Stimulated activated naive CD8-positive, alpha-beta T cell treated with anti-CD3 and anti-CD28 coated beads, Interleukin-15, Interleukin-2, amounts not matched to agents 100 U/mL and 50 U/mL, for 24 hours (primary cell): ENCODE measurements at regions not wholly inside any gene's neighbourhood (a gene's known extent, or its start where the extent isn't known, plus 50 kb on each side); places are given as distances from the start of the nearest gene placed in this dataset.

Experiments used
- ATAC-seq: fragments of 150-1000 bp; cut with Tn5 transposase; one replicate; pipeline ENCODE4 v1.10.0; 2021
- DNase-seq: peaks from one replicate; pipeline ENCODE4 v3.0.0; 2021

DNA sequence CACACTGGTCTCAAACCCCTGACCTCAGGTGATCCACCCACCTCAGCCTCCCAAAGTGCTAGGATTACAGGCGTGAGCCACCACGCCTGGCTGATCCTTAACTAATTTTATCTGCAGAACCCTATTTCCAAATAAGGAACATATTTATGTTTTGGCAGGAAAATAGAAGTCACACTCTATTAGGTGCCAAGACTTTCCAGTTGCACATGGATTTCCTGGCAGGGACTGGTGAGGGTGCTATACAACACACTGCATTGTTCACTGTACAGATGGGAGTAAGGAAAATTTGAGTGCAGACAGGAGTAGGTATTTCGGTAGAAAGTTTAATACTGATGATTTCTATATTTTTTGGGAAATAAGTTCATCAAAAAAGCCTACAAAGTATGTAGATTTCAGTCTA is 605.3 kb upstream of the B3GALT2 start:
- ATAC-seq (no peak), DNase-seq (no peak)

DNA sequence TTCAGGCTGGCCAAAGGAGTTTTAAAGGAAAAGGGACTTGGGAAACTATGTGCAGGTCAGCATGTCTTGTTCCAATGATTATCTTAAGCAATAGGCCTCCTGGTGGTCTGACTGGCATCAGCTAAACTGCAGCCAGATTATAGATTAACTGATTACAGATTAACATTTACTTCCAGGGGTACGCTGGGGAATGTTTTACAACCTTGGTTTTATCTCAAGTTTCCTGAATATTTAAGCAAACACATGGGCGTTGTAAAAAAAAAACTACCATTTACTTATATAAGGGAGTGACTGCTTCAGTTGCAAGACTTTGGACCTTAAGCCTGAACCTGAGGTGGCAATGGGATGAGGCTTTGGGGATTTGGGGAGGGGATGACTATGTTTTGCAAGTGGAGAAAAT is 600.6 kb upstream of the B3GALT2 start:
- DNase-seq (no peak), ATAC-seq (no peak)

DNA sequence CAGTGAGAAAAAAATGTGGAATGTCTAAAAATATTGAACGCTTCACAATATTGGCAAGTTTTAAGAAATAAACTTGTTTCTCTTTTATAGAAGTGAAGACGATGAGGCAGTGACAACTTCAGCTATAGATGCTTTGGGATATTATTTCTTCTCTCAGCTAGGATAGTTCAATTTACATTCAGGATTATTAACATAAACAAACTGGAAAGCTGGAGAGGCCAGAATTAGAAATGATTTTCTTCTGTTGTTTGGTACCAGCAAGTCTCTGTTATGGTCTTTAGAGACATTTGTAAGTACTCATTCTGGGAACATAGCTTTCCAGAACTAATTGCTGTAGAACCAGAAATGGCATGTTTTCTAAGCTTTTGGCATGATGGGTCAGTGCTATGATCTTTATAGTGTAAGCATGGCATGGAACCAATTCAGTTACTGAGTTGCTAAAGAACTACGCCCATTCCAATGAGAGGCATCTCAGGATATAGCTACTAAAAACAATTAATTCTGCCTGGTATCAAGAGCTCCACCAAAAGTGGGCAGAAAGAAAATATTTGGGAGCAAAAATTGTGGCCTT is 599.5 kb upstream of the B3GALT2 start:
- DNase-seq, result no peak
- no peak for ATAC-seq

DNA sequence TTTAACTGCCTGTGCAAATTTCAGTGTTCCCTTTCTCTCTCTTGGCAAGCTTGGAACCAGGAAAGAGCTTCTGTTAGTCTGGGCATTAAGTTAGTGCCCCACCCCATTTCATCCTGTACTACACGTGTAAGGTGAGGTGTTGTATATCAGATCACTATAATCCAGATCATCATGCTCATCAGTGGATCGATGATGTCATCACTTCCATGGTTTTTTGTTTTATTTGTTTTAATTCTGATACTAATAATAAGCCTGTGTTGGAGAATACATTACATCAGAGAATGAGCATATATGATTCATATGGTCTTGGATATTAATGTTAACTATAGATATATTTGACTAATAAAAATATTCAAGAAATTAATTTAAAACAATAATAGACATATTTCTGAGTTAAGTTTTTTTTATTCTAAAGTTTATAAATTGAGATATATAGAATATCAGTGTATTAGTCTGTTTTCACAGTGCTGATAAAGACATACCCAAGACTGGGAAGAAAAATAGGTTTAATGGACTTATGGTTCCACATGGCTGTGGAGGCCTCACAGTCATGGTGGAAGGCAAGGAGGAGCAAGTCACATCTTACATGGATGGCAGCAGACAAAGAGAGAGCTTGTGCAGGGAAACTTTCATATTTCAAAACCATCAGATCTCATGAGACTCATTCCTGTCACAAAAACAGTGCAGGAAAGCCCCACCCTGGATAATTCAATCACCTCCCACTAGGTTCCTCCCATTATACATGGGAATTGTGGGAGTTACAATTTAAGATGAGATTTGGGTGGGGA is 588.3 kb upstream of the B3GALT2 start:
- DNase-seq (no peak), ATAC-seq (no peak)

DNA sequence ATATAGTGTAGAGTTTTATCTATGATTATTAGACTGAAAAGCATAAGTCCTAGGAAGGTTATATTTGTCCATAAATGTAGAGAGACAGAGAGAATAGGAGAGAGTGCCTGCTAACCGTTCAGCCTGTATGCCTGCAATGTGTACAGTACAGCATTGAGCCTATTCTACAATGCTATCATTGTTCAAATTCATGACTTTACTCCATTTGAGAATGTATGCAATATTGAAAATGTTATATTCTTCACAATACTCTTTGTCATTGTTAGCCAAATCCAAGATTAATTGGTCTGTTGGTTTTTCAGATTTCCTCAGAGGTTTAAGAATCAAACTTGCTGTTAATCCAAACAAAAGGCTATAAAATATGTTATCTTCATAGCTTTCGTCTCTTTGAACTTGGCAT is 585.2 kb upstream of the B3GALT2 start:
- no peak for ATAC-seq
- DNase-seq, result no peak

DNA sequence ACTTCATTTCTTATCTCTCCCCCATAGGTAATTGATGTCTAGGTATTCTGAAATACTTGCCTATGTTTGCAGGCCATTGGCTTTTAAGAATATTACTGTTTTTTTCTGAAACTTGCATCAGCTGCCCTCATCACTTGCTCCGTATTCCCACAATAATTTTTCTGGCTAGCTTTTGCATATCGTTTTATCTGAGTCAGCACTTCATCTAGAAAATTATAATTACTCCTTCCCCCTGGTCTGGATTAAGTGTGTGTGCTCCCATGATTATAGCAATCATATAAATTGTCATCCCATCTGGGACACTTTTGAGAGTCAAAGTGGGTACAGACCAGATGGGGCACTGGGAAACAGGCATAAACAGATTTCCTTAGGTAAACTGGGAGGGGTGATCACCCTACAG is 583.2 kb upstream of the B3GALT2 start:
- ATAC-seq (no peak), DNase-seq (no peak)

DNA sequence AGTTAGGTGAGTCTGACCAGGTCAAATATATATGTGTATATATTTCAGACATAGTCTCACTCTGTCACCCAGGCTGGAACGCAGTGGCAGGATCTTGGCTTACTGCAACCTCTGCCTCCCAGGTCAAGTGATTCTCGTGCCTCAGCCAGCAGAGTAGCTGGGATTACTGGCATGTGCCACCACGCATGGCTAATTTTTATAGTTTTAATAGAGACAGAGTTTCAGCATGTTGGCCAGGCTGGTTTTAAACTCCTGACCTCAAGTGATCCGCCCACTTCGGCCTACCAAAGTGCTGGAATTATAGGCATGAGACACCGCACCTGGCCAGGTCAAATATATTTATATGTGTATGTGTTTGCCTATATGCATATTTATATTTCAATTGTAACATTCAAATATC is 581.5 kb upstream of the B3GALT2 start:
- ATAC-seq (no peak), DNase-seq (no peak)

DNA sequence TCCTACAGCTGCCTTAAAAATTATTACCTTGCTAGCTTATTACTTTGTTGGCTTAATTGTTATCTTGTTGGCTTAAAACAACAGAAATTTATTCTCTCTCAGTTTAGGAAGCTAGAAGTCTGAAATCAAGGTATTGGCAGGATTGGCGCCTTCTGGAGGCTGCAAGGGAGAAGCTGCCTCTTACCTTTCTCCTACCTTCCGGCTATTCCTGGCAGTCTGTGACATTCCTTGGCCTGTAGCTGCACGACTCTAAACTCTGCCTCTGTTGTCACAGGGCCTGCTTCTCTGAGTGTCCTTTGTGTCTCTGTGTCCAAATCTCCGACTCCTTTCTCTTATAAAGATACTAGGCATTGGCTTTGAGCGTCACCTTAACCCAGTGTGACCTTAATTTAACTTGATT is 579.9 kb upstream of the B3GALT2 start:
- ATAC-seq, result no peak
- DNase-seq, result no peak

DNA sequence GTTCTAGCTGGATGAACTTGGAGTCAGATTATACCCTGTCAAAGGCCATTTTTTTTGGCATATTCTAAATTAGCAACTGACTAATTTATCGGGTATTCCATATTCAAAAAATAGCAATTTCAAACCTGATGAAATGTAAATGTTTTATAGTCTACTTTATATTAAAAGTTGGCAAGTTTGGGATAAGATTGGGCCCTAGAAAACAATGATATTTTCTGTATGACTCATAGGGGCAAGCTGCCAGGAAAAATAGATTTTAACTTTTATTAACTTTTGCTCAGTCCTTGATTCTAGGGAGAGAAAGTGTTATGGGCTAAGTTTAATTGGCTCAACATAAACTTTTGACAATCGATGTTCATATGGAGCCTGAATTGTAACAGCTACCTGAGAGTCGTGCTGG is 576.9 kb upstream of the B3GALT2 start:
- ATAC-seq, result no peak
- no peak for DNase-seq

DNA sequence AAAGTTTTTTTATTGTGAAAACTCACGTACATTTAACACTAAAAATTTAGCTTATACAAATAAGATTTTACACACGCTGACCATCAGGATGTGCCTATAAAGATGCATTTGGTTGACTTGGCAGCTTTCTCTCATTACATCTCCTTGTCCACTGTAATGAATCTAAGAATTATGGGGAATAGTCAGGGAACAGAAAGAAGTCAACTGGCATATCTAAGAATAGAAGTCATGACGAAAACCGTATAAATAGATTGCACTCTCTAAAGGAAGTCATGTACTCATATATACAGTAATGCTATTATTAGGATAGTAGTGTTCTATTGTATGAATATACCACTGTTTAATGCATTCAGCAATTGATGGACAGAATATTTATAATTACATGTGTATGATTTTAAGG is 575.8 kb upstream of the B3GALT2 start:
- no peak for DNase-seq
- no peak for ATAC-seq

DNA sequence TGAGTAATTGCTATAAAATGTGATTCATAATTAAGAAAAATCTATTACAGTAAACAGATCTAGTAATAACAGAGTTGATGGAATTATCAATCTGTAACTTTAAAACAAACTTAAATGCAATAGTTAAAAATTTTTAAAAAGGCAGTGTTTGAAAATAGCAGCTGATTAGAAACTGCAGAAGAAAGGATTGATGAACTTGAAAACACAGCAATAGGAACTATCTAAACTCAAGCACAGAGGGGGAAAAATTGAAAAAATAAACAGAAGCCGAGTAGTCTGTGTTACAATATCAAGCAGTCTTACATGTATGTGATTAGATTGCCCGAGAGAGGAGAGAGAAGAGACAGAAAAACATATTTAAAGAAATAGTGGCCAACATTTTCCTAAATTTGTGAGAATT is 569.0 kb upstream of the B3GALT2 start:
- no peak for DNase-seq
- no peak for ATAC-seq

DNA sequence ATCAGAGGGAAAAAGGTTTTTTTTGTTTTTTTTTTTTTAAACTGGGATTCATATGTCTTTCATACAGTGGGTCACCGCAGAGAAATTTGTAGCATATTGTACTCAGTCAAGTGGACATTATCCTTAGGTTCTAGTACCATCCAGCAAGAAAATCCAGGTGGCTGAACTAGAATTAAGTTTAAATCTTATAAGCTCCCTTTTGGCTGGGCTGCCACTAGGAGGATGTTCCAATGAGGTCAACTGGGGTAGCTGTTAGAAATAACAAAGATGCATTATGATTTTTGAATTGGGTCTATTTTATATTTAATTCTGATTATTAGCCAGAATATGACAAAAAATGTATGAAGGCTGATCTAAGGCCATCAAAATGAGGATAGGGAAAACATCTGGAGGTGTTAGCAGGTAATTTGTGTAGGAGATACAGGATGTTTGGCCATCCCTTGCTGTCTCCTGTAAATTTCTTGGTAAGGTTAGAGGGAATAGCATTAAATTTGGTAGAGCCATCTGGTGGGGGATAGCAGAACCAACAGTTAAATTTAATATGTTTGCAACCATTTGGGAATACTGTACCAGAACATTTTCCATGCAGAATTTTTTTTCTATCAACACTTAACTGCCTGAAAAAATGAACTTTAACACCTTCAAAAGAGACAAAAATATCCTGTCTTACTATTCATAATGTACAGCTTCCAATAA is 568.5 kb upstream of the B3GALT2 start:
- ATAC-seq (no peak), DNase-seq (no peak)

DNA sequence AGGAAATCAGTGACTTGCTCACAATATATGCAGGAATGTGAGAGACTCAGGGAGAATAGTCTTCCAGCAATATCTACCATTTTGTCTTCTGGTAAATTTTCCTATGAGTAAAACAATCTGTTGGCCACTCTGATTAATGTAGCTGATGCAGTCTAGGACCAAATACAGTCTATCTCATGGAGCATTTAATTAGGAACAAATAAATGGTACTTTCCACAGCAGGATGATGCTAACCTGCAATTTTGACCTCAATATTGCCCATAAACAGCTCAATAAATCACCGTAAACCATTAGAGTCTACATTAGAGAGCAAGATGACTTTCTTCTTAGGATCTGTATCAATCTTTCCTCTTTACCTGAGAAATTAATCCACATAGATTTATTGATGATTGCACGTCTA is 567.7 kb upstream of the B3GALT2 start:
- DNase-seq (no peak), ATAC-seq (no peak)

DNA sequence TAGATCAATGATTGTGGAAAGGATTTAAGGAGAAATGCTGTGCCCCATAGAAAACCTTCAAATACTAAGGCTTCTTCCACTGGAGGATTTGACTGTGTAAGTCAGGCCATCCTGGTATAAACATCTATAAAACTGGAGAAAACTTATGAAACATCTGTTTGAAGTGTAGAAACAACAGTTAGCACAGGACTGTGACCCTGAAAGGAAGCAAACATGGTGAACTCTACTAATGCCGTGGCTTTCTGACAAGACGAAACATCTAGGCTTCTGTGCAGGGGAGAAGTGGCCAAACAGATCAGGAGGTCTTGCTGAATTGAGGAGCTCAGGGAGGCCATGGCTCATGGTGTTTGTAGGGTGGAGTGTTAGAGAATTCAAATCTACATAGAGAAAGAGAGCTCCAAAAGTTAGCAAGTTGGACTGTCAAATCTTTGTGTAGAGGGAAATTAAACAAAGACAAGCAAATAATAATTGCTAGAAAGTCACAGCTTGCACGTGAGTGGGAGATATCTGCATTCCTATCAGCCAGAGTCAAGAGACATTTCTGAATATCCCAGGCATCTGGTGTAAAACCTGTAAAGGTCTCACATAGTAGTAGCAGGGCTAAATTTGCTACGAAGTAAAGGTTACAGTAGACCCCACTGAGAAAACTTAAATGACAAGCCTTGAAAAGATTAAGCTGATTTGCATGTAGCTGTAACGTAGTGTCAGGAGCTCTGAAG is 566.8 kb upstream of the B3GALT2 start:
- ATAC-seq, result no peak
- DNase-seq, result no peak

DNA sequence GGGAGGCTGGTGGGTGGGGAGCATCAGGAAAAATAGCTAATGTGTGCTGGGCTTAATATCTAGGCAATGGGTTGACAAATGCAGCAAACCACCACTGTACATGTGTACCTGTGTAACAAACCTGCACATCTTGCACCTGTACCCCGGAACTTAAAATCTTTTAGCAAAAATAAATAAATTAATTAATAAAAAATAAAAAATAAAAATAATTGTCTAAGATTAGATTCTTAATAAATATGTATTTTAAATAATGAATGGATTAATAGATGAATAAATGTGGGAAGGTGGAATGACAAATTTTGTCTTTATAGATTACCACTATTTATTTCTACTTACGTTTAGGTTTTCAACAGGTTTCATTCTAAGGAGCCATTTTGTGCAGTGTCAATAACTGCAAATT is 563.5 kb upstream of the B3GALT2 start:
- no peak for DNase-seq
- ATAC-seq, result no peak

DNA sequence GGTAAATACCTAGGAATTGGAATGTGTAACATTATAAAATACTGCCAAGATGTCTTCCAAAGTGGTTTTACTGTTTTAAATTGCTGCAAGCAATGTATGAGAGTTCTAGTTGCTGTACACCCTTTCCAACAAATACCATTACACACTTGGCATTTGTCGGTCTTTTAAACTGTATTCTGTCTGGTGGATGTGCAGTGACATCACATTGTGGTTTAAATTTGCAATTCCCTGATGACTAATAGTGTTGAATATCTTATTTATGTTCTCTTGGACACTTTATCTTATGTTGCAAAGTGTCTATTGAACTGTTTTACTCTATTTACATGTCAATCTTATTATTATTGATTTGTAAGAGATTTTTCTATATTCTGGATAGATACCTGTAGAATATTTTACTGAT is 561.2 kb upstream of the B3GALT2 start:
- ATAC-seq, result no peak
- DNase-seq, result no peak

DNA sequence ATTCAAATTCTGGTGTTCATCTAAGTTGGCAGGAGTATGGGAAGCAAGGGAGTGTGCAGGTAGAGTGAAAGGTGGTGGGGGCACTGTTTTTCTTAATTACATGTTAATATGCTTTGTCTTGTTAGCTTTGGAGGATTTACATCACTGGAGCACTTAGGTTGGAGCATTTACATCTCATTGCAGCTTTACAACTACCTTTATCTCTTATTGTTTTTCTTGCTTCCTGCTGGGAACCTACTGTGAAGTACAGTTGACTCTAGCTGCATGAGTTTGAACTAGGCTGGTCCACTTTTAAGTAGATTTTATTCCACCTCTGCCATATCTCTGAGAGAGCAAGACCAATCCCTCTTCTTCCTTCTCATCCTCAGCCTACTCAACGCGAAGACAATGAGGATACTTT is 554.8 kb upstream of the B3GALT2 start:
- no peak for ATAC-seq
- no peak for DNase-seq

DNA sequence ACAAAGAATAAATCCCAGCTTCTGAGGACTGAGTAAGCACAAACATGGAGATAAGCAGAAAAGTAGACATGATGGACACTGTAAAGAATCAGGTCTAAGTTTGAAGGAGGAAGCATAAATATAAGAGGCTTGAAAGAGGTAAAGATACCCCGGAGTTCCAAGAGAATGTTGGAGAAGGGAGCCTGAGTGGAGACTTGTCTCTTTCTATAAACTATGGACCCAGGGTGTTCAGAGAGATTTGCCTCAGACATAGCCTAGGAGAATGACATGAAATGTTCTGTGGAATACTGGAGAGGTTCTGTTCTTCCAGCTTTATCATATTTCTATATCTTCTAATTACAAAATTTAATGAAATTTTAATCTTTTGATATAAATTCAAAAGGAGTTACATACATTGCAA is 554.3 kb upstream of the B3GALT2 start:
- no peak for ATAC-seq
- no peak for DNase-seq

DNA sequence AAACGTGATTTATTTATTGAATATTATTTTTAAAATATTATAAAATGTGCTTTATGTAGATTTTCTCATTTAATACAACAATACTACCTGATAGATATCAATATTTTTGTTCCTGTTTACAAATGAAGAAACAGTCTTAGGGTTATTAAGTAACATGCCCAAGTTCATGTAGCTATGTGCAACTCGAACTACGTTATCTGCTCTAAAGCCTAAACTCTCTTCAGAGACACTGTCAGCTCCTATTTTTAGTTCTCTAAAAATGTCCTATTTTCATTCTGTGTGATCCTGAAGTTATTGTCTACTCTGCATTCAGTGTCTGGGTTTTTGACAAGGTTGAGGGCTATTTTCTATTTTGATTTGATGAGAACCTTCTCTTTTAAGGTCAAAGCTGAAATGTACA is 550.1 kb upstream of the B3GALT2 start:
- DNase-seq, result no peak
- ATAC-seq, result no peak

DNA sequence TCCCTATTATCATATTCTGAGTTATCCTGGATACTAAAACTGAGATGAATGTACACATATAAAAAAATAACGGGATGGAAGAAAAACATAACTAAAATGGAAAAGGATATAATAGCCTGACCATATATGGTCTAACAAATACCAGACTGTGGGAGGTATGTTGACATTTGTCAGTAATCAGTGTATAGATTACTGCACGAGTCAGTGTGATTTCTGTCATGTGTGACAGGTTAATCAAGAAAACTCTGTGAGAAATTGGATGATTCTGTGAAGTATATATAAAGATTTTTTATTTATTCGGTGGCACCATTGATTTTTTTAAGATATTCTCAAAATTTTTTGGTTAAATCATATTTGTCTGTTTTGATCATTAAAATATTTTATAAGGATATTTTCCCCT is 547.3 kb upstream of the B3GALT2 start:
- ATAC-seq (no peak), DNase-seq (no peak)

DNA sequence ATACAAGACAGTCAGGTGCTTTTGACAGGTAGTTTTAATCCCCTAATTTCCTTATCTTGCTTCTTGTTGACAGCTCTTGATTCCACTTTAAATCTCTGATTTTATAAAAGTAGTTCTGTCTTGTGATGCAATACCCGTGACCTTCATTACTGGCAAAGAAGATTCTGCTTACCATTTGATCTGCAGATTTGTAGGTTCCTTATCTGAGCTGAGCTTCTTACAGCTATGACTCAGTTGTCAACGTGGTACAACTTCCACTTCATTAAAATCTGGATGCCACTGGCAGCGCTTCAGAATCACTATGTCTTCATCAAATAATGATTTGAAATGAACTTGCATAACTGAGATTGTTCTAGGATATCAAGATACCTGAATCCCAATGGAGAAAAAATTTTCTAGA is 543.6 kb upstream of the B3GALT2 start:
- DNase-seq, result no peak
- no peak for ATAC-seq

DNA sequence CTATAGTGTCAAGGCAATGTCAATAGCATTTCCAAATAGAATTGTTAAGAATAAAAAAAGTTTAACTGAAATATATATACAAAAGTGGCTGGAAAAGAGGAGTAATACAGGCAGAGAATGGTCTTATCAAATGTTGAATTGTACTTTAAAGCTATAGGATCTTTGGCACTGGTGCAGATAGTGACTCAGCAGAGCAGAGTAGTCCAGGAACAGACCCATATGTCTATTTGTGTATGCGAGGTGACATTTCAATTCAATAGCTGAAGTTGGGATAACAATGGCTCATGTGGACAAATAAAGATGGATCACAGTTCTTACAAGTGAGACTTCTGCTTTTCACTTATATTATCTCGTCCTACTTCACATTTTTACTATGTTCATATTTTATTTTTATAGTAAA is 543.0 kb upstream of the B3GALT2 start:
- ATAC-seq, result no peak
- DNase-seq, result no peak

DNA sequence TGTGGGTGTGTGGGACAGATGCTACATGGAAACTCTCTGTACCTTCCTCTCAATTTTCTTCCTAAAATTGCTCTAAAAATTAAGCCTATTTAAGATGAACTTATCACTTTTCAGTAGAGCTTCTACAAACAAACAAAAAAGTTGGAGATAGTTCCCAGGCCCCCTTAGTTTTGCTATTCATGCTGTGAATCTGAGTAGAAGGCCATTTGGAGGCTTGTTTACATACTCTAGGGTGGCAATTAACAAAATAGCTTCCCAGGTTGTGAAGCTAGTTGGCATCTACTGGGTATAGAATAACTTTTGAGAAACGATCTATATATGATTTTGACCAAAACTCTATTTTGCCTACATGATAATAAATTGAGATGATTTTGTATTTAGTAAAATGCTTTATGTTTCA is 541.4 kb upstream of the B3GALT2 start:
- ATAC-seq (no peak), DNase-seq (no peak)
